HG02884 (cell line): ENCODE measurements at regions not wholly inside any gene's neighbourhood (a gene's known extent, or its start where the extent isn't known, plus 50 kb on each side); places are given as distances from the start of the nearest gene placed in this dataset.

ENCODE experiments used
- ATAC-seq: cut with Tn5 transposase; IDR thresholded peaks from one replicate; pipeline ENCODE4 v1.9.1; 2021; ENCODE audit warnings: mild to moderate bottlenecking, moderate library complexity; ENCODE audit not compliant: unreplicated experiment

GRCh38 chr7:115106316-115106715 lies 184.4 kb downstream of the MDFIC start:
- no peak for ATAC-seq

- ATAC-seq, result no peak
Observed at GRCh38 chr7:115102738-115103137, 180.8 kb downstream of the MDFIC start.

GRCh38 chr7:115101199-115101598 lies 179.3 kb downstream of the MDFIC start:
- ATAC-seq, result no peak

- no peak for ATAC-seq
Observed at GRCh38 chr7:115099906-115100305, 178.0 kb downstream of the MDFIC start.

- no peak for ATAC-seq
Observed at GRCh38 chr7:115097175-115097671, 175.3 kb downstream of the MDFIC start.

- ATAC-seq, result no peak
Observed at GRCh38 chr7:115096262-115096661, 174.4 kb downstream of the MDFIC start.

GRCh38 chr7:115094163-115094562 lies 172.3 kb downstream of the MDFIC start:
- ATAC-seq, result no peak

- ATAC-seq, result no peak
Observed at GRCh38 chr7:115088893-115089292, 167.0 kb downstream of the MDFIC start.

GRCh38 chr7:115087437-115087836 lies 165.5 kb downstream of the MDFIC start:
- no peak for ATAC-seq

- ATAC-seq, result no peak
Observed at GRCh38 chr7:115086146-115086841, 164.4 kb downstream of the MDFIC start.

- ATAC-seq, result no peak
Observed at GRCh38 chr7:115085421-115085820, 163.5 kb downstream of the MDFIC start.

GRCh38 chr7:115083935-115084334 lies 162.0 kb downstream of the MDFIC start:
- no peak for ATAC-seq

- ATAC-seq, result no peak
Observed at GRCh38 chr7:115081772-115082171, 159.9 kb downstream of the MDFIC start.

- ATAC-seq, result no peak
Observed at GRCh38 chr7:115078851-115079250, 157.0 kb downstream of the MDFIC start.

GRCh38 chr7:115078386-115078785 lies 156.5 kb downstream of the MDFIC start:
- no peak for ATAC-seq

GRCh38 chr7:115070311-115070710 lies 148.4 kb downstream of the MDFIC start:
- ATAC-seq, result no peak
